Tibial nerve (tissue), 3 donors: ENCODE measurements at regions not wholly inside any gene's neighbourhood (a gene's known extent, or its start where the extent isn't known, plus 50 kb on each side); places are given as distances from the start of the nearest gene placed in this dataset.

Experiments used
- POLR2A ChIP-seq, 2 donors: fragments of 450-650 bp; IDR thresholded peaks; one replicate each; pipeline ENCODE4 v1.6.1; 2017; ENCODE audit warnings: antibody characterized with exemption in 2 of 2, mild to moderate bottlenecking in 2 of 2, moderate library complexity in 2 of 2
- TF ChIP-seq, protein P1 (sequence below), 5 experiments: fragments of 200-600 bp in 3 of 5; fragments of 450-650 bp in 2 of 5; sonication (generic) in 3 of 5; IDR thresholded peaks; one replicate each; pipeline ENCODE4 v1.5.1; 2016 to 2019; ENCODE audit warnings: antibody characterized with exemption in 5 of 5, mild to moderate bottlenecking in 3 of 5, moderate library complexity in 2 of 5

GRCh38 chr3:177464392-177465256 lies 267.3 kb upstream of the TBL1XR1 start:
- no peak for TF ChIP-seq POLR2A (IDR thresholded peaks at IDR 0.05)
- TF ChIP-seq, protein P1, sequence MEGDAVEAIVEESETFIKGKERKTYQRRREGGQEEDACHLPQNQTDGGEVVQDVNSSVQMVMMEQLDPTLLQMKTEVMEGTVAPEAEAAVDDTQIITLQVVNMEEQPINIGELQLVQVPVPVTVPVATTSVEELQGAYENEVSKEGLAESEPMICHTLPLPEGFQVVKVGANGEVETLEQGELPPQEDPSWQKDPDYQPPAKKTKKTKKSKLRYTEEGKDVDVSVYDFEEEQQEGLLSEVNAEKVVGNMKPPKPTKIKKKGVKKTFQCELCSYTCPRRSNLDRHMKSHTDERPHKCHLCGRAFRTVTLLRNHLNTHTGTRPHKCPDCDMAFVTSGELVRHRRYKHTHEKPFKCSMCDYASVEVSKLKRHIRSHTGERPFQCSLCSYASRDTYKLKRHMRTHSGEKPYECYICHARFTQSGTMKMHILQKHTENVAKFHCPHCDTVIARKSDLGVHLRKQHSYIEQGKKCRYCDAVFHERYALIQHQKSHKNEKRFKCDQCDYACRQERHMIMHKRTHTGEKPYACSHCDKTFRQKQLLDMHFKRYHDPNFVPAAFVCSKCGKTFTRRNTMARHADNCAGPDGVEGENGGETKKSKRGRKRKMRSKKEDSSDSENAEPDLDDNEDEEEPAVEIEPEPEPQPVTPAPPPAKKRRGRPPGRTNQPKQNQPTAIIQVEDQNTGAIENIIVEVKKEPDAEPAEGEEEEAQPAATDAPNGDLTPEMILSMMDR (IDR thresholded peaks at IDR 0.05): no peak
